GM06990 (cell line): ENCODE measurements at regions not wholly inside any gene's neighbourhood (a gene's known extent, or its start where the extent isn't known, plus 50 kb on each side); places are given as distances from the start of the nearest gene placed in this dataset.

Experiments
- DNase-seq: peaks from one replicate; pipeline ENCODE4 v3.0.0-alpha.2; 2011; ENCODE audit not compliant: insufficient read length; ENCODE audit errors: extremely low read depth
- H3K27me3 ChIP-seq: replicated peaks from 2 replicates; pipeline ENCODE4 v1.6.0; 2011; ENCODE audit warnings: low read length; ENCODE audit not compliant: control insufficient read depth, insufficient read depth
- H3K36me3 ChIP-seq: 2 replicates; pipeline ENCODE4 v1.5.1; 2011; ENCODE audit warnings: low read length; ENCODE audit not compliant: control insufficient read depth, insufficient read depth
- H3K4me3 ChIP-seq: replicated peaks from 2 replicates; pipeline ENCODE4 v1.5.1; 2011; ENCODE audit warnings: low read depth, mild to moderate bottlenecking, control low read depth, low read length
- TF ChIP-seq, protein P1 (sequence below): IDR thresholded peaks from 2 replicates; pipeline ENCODE4 v1.5.1; 2011; ENCODE audit warnings: low read length, control low read depth, mild to moderate bottlenecking, inconsistent platforms; ENCODE audit not compliant: insufficient read depth, poor library complexity, severe bottlenecking

DNA sequence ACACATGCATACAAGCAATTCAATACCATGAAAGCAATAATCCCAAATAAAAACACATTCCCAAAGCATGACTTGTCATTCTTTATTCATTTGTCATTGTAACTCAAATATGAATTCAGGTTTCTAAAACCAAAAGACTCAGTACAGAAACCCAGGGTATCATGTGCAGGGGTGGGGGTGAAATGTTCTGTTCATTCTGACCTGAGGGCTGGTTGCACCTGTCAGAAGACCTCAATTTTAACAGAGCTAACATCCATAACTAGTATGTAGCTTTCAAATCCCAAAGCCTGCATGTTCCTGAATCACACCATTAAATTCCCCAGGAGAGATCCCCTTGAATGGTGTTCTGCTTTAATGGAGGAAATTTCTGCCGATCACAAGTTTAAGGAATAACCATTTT lies 738.7 kb downstream of the MCTP2 start:
- TF ChIP-seq, protein P1, sequence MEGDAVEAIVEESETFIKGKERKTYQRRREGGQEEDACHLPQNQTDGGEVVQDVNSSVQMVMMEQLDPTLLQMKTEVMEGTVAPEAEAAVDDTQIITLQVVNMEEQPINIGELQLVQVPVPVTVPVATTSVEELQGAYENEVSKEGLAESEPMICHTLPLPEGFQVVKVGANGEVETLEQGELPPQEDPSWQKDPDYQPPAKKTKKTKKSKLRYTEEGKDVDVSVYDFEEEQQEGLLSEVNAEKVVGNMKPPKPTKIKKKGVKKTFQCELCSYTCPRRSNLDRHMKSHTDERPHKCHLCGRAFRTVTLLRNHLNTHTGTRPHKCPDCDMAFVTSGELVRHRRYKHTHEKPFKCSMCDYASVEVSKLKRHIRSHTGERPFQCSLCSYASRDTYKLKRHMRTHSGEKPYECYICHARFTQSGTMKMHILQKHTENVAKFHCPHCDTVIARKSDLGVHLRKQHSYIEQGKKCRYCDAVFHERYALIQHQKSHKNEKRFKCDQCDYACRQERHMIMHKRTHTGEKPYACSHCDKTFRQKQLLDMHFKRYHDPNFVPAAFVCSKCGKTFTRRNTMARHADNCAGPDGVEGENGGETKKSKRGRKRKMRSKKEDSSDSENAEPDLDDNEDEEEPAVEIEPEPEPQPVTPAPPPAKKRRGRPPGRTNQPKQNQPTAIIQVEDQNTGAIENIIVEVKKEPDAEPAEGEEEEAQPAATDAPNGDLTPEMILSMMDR = no peak
- DNase-seq = no peak
- Histone ChIP-seq H3K4me3 (no peak overlapping the region), H3K36me3 (no peaks in the 10 kb centered on the region), H3K27me3 (no peaks in the 10 kb centered on the region)

DNA sequence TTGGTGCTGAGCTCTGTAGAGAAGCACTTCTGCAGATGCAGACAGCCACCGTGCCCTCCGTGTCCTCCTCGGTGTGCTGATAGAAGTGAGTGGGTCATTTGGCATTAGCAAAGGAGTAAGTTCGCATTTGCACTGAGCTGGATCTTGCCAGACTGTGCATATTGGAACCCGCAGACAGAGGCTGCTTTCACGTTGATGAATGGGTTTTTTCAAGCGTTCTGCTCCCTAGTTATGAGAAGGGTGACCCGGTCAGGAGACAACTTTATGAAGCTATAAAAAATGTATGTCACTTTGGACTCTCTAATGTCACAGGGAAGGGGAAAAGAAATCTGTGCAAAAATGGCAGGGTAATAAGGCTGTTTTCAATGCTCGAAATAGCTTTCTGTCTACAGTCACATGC lies 739.4 kb downstream of the MCTP2 start:
- DNase-seq = no peak
- Histone ChIP-seq H3K36me3 (no peaks in the 10 kb centered on the region), H3K27me3 (no peaks in the 10 kb centered on the region), H3K4me3 (no peak overlapping the region)
- TF ChIP-seq, protein P1 = no peak

DNA sequence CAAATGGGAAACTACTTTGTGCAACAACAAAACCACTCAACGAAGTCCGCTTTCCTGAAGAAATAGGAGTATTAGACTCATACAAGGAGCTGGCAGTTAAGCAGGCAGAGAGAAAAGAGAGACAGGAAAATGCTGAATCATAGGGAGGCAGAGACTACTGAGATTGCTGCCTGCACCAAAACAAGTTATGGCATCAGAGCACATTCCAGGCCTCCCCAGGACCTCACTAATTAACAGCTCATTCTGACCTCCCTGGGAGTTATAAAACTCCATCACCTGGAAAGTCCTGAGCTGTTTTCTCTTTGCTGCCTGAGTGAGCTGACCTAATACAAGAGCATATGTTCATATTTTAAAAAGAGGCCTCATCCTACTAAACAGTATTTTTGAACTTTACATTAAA lies 741.0 kb downstream of the MCTP2 start:
- no peak for DNase-seq
- TF ChIP-seq, protein P1 = no peak
- Histone ChIP-seq H3K27me3 (no peaks in the 10 kb centered on the region), H3K36me3 (no peaks in the 10 kb centered on the region), H3K4me3 (no peak overlapping the region)

DNA sequence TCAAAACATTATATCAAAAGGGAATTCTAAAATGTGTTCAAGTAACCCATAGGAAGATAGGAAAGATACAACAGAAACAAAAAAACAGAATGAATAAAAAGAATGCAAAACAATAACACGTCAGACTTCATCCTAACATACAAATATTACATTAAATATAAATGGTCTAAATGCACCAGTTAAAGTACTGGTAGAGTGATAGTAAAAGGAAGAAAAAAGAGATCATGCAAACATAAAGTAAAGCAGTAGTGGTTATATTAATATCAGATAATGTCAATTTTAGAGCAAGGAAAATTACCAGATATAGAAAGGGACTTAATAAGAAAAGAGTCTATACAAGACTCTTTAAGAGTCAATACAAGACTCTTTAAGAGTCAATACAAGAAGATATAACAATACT lies 755.7 kb downstream of the MCTP2 start:
- TF ChIP-seq, protein P1 = no peak
- Histone ChIP-seq H3K4me3 (no peak overlapping the region), H3K36me3 (no peaks in the 10 kb centered on the region), H3K27me3 (no peaks in the 10 kb centered on the region)
- DNase-seq = no peak

DNA sequence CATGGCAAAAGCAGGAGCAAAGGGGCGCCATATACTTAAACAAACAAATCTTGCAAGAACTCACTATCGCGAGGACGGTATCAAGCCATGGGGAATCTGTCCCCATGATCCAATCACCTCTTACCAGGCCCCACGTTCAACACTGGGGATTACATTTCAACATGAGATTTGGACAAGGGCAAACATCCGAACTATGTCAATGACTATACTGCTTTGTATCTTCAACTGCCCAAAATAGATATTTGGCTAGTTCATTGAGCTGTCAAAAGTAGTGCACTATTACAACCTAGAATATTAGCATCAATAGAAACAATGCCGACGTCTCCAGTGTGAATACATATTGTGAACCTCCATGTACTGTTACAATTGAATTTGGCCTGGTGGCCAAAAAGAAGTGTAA lies 760.4 kb downstream of the MCTP2 start:
- DNase-seq = no peak
- Histone ChIP-seq H3K36me3 (no peaks in the 10 kb centered on the region), H3K27me3 (no peaks in the 10 kb centered on the region), H3K4me3 (no peak overlapping the region)
- TF ChIP-seq, protein P1 = no peak

DNA sequence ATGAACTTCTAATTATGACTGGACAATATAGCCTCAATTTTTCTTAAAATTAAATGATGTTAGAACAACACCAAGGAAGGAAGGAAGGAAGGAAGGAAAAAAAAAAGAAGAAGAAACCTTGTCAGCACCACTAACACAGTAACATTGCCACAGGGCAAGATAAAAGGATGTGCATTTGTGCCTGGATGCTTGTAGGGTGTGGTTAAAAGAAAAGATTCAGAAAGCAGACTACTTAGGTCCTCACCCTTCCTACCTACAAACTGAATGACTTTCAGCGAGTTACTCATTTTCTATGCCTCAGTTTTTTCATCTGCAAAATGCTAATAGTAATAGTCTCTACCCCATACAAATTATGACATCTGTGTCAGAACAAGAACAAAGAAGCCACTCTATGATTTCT lies 778.3 kb downstream of the MCTP2 start:
- Histone ChIP-seq H3K4me3 (no peak overlapping the region), H3K36me3 (no peaks in the 10 kb centered on the region), H3K27me3 (no peaks in the 10 kb centered on the region)
- no peak for DNase-seq
- TF ChIP-seq, protein P1 = no peak
